ENCODE measurements at regions not wholly inside any gene's neighbourhood (a gene's known extent, or its start where the extent isn't known, plus 50 kb on each side); places are given as distances from the start of the nearest gene placed in this dataset.

GRCh38 chr6:96743496-96743895, 93.8 kb downstream of the GPR63 start:
- Histone ChIP-seq H3K36me3 (no peaks in the 10 kb centered on the region), H3K27ac (no peak overlapping the region), H3K9me3 (ENCODE audit: severe bottlenecking) (no peaks in the 10 kb centered on the region), H3K4me3 (ENCODE audit: low read depth, low read length) (no peak overlapping the region), H3K27me3 (ENCODE audit: insufficient read depth, low read depth, severe bottlenecking) (no peaks in the 10 kb centered on the region)
- DNase-seq: no peak
- TF ChIP-seq CTCF (IDR thresholded peaks at IDR 0.05; ENCODE audit: low read depth, low read length): no peak

DNA sequence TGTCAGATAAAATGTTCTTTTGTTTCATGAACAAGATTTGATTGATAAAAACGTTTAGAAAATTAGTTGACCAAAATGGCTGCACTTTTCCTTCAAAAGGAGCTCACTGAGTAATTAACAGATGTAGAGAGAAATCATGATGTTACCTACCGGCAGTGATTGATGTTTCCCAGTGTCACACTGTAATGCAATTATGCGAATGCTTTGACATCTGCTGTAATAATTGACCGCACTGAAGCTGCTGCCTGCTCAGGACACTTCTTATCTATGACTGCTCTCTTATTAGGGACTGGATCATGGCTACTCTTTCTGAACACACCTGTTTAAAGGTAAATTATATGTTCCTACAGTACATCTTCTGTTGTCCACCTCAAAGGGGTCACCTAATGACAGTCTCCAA, 94.6 kb downstream of the GPR63 start:
- TF ChIP-seq CTCF (IDR thresholded peaks at IDR 0.05; ENCODE audit: low read depth, low read length): no peak
- Histone ChIP-seq H3K27me3 (ENCODE audit: insufficient read depth, low read depth, severe bottlenecking) (no peaks in the 10 kb centered on the region), H3K27ac (no peak overlapping the region), H3K9me3 (ENCODE audit: severe bottlenecking) (no peaks in the 10 kb centered on the region), H3K36me3 (no peaks in the 10 kb centered on the region), H3K4me3 (ENCODE audit: low read depth, low read length) (no peak overlapping the region)
- peak; percentile 29 for DNase-seq

DNA sequence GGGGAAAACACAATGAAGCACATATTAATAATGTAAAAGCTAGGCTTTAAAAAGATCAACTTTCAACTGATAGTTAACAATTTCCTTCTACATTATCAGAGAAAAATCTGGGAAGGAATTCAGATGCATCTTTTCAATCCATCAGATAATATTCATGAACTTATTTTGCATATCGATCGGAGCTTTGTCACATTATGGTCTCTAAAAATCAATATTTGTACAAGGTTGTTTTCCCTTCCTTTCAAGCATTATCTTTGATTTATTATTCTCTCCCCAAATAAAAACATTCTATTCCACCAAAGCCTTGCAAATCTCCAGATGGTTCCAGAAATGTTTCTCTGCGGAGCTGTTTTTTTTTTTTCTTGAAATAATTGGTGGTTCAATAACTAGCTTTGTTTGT, 101.9 kb downstream of the GPR63 start:
- no peak for TF ChIP-seq CTCF (IDR thresholded peaks at IDR 0.05; ENCODE audit: low read depth, low read length)
- no peak overlapping the region for H3K27ac ChIP-seq
- H3K9me3 ChIP-seq (ENCODE audit: severe bottlenecking): no peaks in the 10 kb centered on the region
- H3K27me3 ChIP-seq (ENCODE audit: insufficient read depth, low read depth, severe bottlenecking): no peaks in the 10 kb centered on the region
- H3K36me3 ChIP-seq: no peaks in the 10 kb centered on the region
- H3K4me3 ChIP-seq (ENCODE audit: low read depth, low read length): no peak overlapping the region
- DNase-seq: no peak

DNA sequence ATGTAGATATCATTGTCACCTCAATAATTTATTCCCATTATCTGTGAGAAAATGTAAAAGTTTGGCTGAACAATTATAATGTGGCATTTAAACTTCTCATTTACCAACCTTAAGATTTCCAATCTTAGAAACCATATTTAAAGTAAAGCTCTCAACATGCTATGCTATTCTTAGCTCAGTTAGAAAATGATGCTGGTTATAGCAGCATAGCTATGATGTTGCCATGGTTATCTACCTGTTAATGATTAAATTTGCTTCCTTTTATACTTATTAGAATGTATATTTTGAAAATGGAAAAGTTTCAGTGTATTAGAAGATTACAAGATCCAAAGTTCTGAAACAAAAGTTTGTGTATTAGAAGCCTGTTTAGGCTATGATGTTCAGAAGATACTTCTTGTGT, 110.1 kb downstream of the GPR63 start:
- no peaks in the 10 kb centered on the region for H3K27me3 ChIP-seq (ENCODE audit: insufficient read depth, low read depth, severe bottlenecking)
- no peaks in the 10 kb centered on the region for H3K9me3 ChIP-seq (ENCODE audit: severe bottlenecking)
- no peak for TF ChIP-seq CTCF (IDR thresholded peaks at IDR 0.05; ENCODE audit: low read depth, low read length)
- no peak for DNase-seq
- no peak overlapping the region for H3K4me3 ChIP-seq (ENCODE audit: low read depth, low read length)
- H3K36me3 ChIP-seq: no peaks in the 10 kb centered on the region
- H3K27ac ChIP-seq: no peak overlapping the region

DNA sequence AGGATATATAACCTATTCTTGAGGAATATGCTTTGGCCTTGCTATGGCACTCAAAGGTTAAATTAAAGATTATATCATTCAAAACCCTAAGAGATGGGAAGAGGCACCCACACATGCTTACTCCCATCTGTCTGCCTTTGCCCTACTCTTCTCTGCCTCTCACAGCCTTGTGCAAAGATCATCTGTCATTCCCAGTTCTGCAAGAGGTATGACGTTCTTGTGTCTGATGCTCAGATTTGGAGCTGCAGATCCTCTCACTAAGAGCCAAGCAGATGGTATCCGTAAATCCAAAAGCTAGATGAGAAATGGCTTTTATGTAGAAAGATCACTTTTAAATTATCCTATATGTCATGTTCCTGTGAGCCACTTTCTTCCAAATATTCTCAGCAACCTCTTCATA, 112.0 kb downstream of the GPR63 start:
- H3K27ac ChIP-seq: no peak overlapping the region; the same call in 1 of the 2 replicates
- no peaks in the 10 kb centered on the region for H3K27me3 ChIP-seq (ENCODE audit: insufficient read depth, low read depth, severe bottlenecking)
- DNase-seq: peak; percentile 56
- H3K9me3 ChIP-seq (ENCODE audit: severe bottlenecking): no peaks in the 10 kb centered on the region
- no peak overlapping the region for H3K4me3 ChIP-seq (ENCODE audit: low read depth, low read length)
- H3K36me3 ChIP-seq: no peaks in the 10 kb centered on the region
- TF ChIP-seq CTCF (IDR thresholded peaks at IDR 0.05; ENCODE audit: low read depth, low read length): no peak

DNA sequence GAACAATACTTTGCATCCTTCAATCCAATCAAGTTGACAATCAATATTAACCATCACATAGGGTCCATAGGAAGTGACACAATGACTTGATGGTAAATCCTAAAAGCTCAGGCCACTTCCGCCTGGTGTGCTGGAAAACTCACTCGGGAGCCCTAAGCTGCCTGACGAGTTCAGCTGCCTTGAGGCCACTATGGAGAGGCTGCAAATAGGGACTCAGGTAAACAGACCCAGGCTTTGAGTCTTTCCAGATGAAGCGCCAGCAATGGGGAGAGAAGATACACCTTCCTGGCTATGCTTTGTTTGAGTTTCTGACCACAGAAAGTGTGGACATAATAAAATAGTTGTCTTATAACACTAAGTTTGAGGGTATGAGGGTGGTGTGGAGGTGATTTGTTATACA, 112.6 kb downstream of the GPR63 start:
- TF ChIP-seq CTCF (IDR thresholded peaks at IDR 0.05; ENCODE audit: low read depth, low read length): no peak
- Histone ChIP-seq H3K36me3 (no peaks in the 10 kb centered on the region), H3K27me3 (ENCODE audit: insufficient read depth, low read depth, severe bottlenecking) (no peaks in the 10 kb centered on the region), H3K4me3 (ENCODE audit: low read depth, low read length) (no peak overlapping the region), H3K27ac (no peak overlapping the region; the same call in 1 of the 2 replicates), H3K9me3 (ENCODE audit: severe bottlenecking) (no peaks in the 10 kb centered on the region)
- no peak for DNase-seq
